ENCODE measurements at regions not wholly inside any gene's neighbourhood (a gene's known extent, or its start where the extent isn't known, plus 50 kb on each side); places are given as distances from the start of the nearest gene placed in this dataset.
"Not testable (repeated sequence)": the region's sequence is repeated elsewhere in the genome, so short reads cannot be mapped to it uniquely, and the experiment has no call there.

- DNase-seq (ENCODE audit: low spot score) = no peak
Observed at GRCh38 chr15:38945551-38946298, 381.1 kb upstream of the RASGRP1 start.

GRCh38 chr15:38954090-38954489 is 389.5 kb upstream of the RASGRP1 start:
- no peak for DNase-seq (ENCODE audit: low spot score)

- DNase-seq (ENCODE audit: low spot score) = no peak
Observed at GRCh38 chr15:38961456-38961855, 396.8 kb upstream of the RASGRP1 start.

- DNase-seq (ENCODE audit: low spot score) = peak; percentile 66
Observed at GRCh38 chr15:38961931-38962330, 397.3 kb upstream of the RASGRP1 start.

- no peak for DNase-seq (ENCODE audit: low spot score)
Observed at GRCh38 chr15:38972831-38973230, 408.2 kb upstream of the RASGRP1 start.

GRCh38 chr15:38975282-38975990 is 410.8 kb upstream of the RASGRP1 start:
- DNase-seq (ENCODE audit: low spot score) = no peak

- peak; percentile 45 for DNase-seq (ENCODE audit: low spot score)
Observed at GRCh38 chr15:38991126-38991525, 426.5 kb upstream of the RASGRP1 start.

- DNase-seq (ENCODE audit: low spot score) = no peak
Observed at GRCh38 chr15:38991701-38992100, 427.1 kb upstream of the RASGRP1 start.

- DNase-seq (ENCODE audit: low spot score) = peak; percentile 6
Observed at GRCh38 chr15:38992506-38992905, 427.9 kb upstream of the RASGRP1 start.

GRCh38 chr15:38992930-38993329 is 428.3 kb upstream of the RASGRP1 start:
- peak; percentile 3 for DNase-seq (ENCODE audit: low spot score)

GRCh38 chr15:38994310-38994709 is 429.7 kb upstream of the RASGRP1 start:
- DNase-seq (ENCODE audit: low spot score) = no peak

GRCh38 chr15:38996111-38996631 is 431.6 kb upstream of the RASGRP1 start:
- DNase-seq (ENCODE audit: low spot score) = peak; percentile 11

- no peak for DNase-seq (ENCODE audit: low spot score)
Observed at GRCh38 chr15:38997841-38998240, 433.2 kb upstream of the RASGRP1 start.

- DNase-seq (ENCODE audit: low spot score) = no peak
Observed at GRCh38 chr15:39000008-39000734, 435.6 kb upstream of the RASGRP1 start.

GRCh38 chr15:39009740-39010139 is 445.1 kb upstream of the RASGRP1 start:
- DNase-seq (ENCODE audit: low spot score) = no peak

- not testable (repeated sequence) for DNase-seq (ENCODE audit: low spot score)
Observed at GRCh38 chr15:39011066-39011465, 446.5 kb upstream of the RASGRP1 start.

GRCh38 chr15:39013262-39013661 is 448.6 kb upstream of the RASGRP1 start:
- DNase-seq (ENCODE audit: low spot score) = no peak

- no peak for DNase-seq (ENCODE audit: low spot score)
Observed at GRCh38 chr15:39014682-39015081, 450.1 kb upstream of the RASGRP1 start.

GRCh38 chr15:39016706-39017105 is 452.1 kb upstream of the RASGRP1 start:
- DNase-seq (ENCODE audit: low spot score) = no peak

GRCh38 chr15:39018966-39019365 is 454.4 kb upstream of the RASGRP1 start:
- no peak for DNase-seq (ENCODE audit: low spot score)

GRCh38 chr15:39021341-39021740 is 456.7 kb upstream of the RASGRP1 start:
- DNase-seq (ENCODE audit: low spot score) = no peak
